GM19238 (cell line): ENCODE measurements at regions not wholly inside any gene's neighbourhood (a gene's known extent, or its start where the extent isn't known, plus 50 kb on each side); places are given as distances from the start of the nearest gene placed in this dataset.

ENCODE experiments used
- DNase-seq: peaks from one replicate; pipeline ENCODE4 v3.0.0; 2011; ENCODE audit warnings: low spot score; ENCODE audit not compliant: insufficient read length

- no peak for DNase-seq
These were observed 2052.8 kb upstream of the TENM3 start for GRCh38 chr4:180190382-180190781.

GRCh38 chr4:180197471-180197870 lies 2045.7 kb upstream of the TENM3 start:
- DNase-seq, result no peak

- no peak for DNase-seq
These were observed 2039.9 kb upstream of the TENM3 start for GRCh38 chr4:180203349-180203748.

GRCh38 chr4:180205276-180205675 lies 2037.9 kb upstream of the TENM3 start:
- no peak for DNase-seq

- DNase-seq, result no peak
These were observed 2035.3 kb upstream of the TENM3 start for GRCh38 chr4:180207921-180208320.

- no peak for DNase-seq
These were observed 2026.1 kb upstream of the TENM3 start for GRCh38 chr4:180217070-180217469.

GRCh38 chr4:180219080-180219479 lies 2024.1 kb upstream of the TENM3 start:
- DNase-seq, result no peak

GRCh38 chr4:180225977-180226376 lies 2017.2 kb upstream of the TENM3 start:
- no peak for DNase-seq

- DNase-seq, result no peak
These were observed 2008.5 kb upstream of the TENM3 start for GRCh38 chr4:180234730-180235129.

- DNase-seq, result no peak
These were observed 2002.5 kb upstream of the TENM3 start for GRCh38 chr4:180240670-180241069.

GRCh38 chr4:180253419-180253818 lies 1989.8 kb upstream of the TENM3 start:
- DNase-seq, result no peak

GRCh38 chr4:180261346-180261745 lies 1981.9 kb upstream of the TENM3 start:
- no peak for DNase-seq

- DNase-seq, result no peak
These were observed 1963.1 kb upstream of the TENM3 start for GRCh38 chr4:180280076-180280475.

- no peak for DNase-seq
These were observed 1962.4 kb upstream of the TENM3 start for GRCh38 chr4:180280726-180281297.

- no peak for DNase-seq
These were observed 1961.5 kb upstream of the TENM3 start for GRCh38 chr4:180281724-180282123.

- no peak for DNase-seq
These were observed 1958.9 kb upstream of the TENM3 start for GRCh38 chr4:180284267-180284666.

GRCh38 chr4:180285796-180286195 lies 1957.4 kb upstream of the TENM3 start:
- DNase-seq, result no peak

- DNase-seq, result no peak
These were observed 1950.9 kb upstream of the TENM3 start for GRCh38 chr4:180292339-180292738.

- no peak for DNase-seq
These were observed 1947.1 kb upstream of the TENM3 start for GRCh38 chr4:180296036-180296599.

- DNase-seq, result no peak
These were observed 1938.9 kb upstream of the TENM3 start for GRCh38 chr4:180304321-180304720.

GRCh38 chr4:180310616-180311015 lies 1932.6 kb upstream of the TENM3 start:
- DNase-seq, result no peak

- DNase-seq, result no peak
These were observed 1928.2 kb upstream of the TENM3 start for GRCh38 chr4:180314972-180315371.

- no peak for DNase-seq
These were observed 1912.7 kb upstream of the TENM3 start for GRCh38 chr4:180330521-180330920.

GRCh38 chr4:180333162-180333561 lies 1910.0 kb upstream of the TENM3 start:
- DNase-seq, result no peak
